ENCODE measurements at regions not wholly inside any gene's neighbourhood (a gene's known extent, or its start where the extent isn't known, plus 50 kb on each side); places are given as distances from the start of the nearest gene placed in this dataset.

- TF ChIP-seq CTCF (IDR thresholded peaks at IDR 0.05; ENCODE audit: extremely low read depth, missing control alignments), result no peak
- DNase-seq (ENCODE audit: low spot score), result no peak
These were observed 313.1 kb upstream of the DAB1 start for GRCh38 chr1:57736940-57737339.

GRCh38 chr1:57729181-57729580, 305.3 kb upstream of the DAB1 start:
- DNase-seq (ENCODE audit: low spot score), result no peak

GRCh38 chr1:57727121-57727520, 303.3 kb upstream of the DAB1 start:
- no peak for DNase-seq (ENCODE audit: low spot score)
- no peak for TF ChIP-seq CTCF (IDR thresholded peaks at IDR 0.05; ENCODE audit: extremely low read depth, missing control alignments)

More at GRCh38 chr1:57729181-57729580, 305.3 kb upstream of the DAB1 start:
- TF ChIP-seq CTCF (IDR thresholded peaks at IDR 0.05; ENCODE audit: extremely low read depth, missing control alignments), result no peak

GRCh38 chr1:57725318-57725717, 301.5 kb upstream of the DAB1 start:
- DNase-seq (ENCODE audit: low spot score), result no peak
- TF ChIP-seq CTCF (IDR thresholded peaks at IDR 0.05; ENCODE audit: extremely low read depth, missing control alignments), result no peak

- no peak for TF ChIP-seq CTCF (IDR thresholded peaks at IDR 0.05; ENCODE audit: extremely low read depth, missing control alignments)
- no peak for DNase-seq (ENCODE audit: low spot score)
These were observed 300.7 kb upstream of the DAB1 start for GRCh38 chr1:57724535-57724934.

- no peak for TF ChIP-seq CTCF (IDR thresholded peaks at IDR 0.05; ENCODE audit: extremely low read depth, missing control alignments)
- no peak for DNase-seq (ENCODE audit: low spot score)
These were observed 298.6 kb upstream of the DAB1 start for GRCh38 chr1:57722285-57722978.

GRCh38 chr1:57721001-57721400, 297.1 kb upstream of the DAB1 start:
- no peak for TF ChIP-seq CTCF (IDR thresholded peaks at IDR 0.05; ENCODE audit: extremely low read depth, missing control alignments)
- no peak for DNase-seq (ENCODE audit: low spot score)
